Lung (tissue), 11 donors: ENCODE measurements at regions not wholly inside any gene's neighbourhood (a gene's known extent, or its start where the extent isn't known, plus 50 kb on each side); places are given as distances from the start of the nearest gene placed in this dataset.
"Not testable (repeated sequence)": the region's sequence is repeated elsewhere in the genome, so short reads cannot be mapped to it uniquely, and the experiment has no call there.

ENCODE experiments used
- ATAC-seq: fragments of 200-7000 bp; cut with Tn5 transposase; one replicate; pipeline ENCODE4 v1.9.1; 2020; ENCODE audit warnings: moderate number of reproducible peaks; ENCODE audit not compliant: insufficient read depth, low FRiP score
- DNase-seq, 3 donors: peaks; one replicate each; pipeline ENCODE4 v3.0.0-alpha.2; 2013 to 2017
- H3K27ac ChIP-seq, 2 donors: one replicate each; pipeline ENCODE4 v1.5.1; 2013; ENCODE audit warnings: mild to moderate bottlenecking in 2 of 2, moderate library complexity in 2 of 2, control low read depth in 1 of 2, inconsistent platforms in 1 of 2, low read depth in 1 of 2, low read length in 1 of 2
- H3K27me3 ChIP-seq, 3 donors: one replicate each; pipeline ENCODE4 v1.5.1; 2013; ENCODE audit warnings: low read length in 2 of 3; ENCODE audit not compliant: control insufficient read depth in 3 of 3, insufficient read depth in 3 of 3
- H3K36me3 ChIP-seq, 4 donors: one replicate each; pipeline ENCODE4 v1.5.1; 2013; ENCODE audit warnings: low read length in 4 of 4, mild to moderate bottlenecking in 1 of 4, moderate library complexity in 1 of 4; ENCODE audit not compliant: control insufficient read depth in 4 of 4, insufficient read depth in 4 of 4
- H3K4me1 ChIP-seq, 5 donors: one replicate each; pipeline ENCODE4 v1.5.1; 2013; ENCODE audit warnings: low read length in 5 of 5, mild to moderate bottlenecking in 2 of 5, moderate library complexity in 1 of 5; ENCODE audit not compliant: control insufficient read depth in 5 of 5, insufficient read depth in 5 of 5
- H3K4me3 ChIP-seq: one replicate; pipeline ENCODE4 v1.5.1; 2013; ENCODE audit warnings: mild to moderate bottlenecking, control low read depth, moderate library complexity
- H3K9ac ChIP-seq, 2 donors: one replicate each; pipeline ENCODE4 v1.5.1; 2013; ENCODE audit warnings: low read length in 2 of 2, control low read depth in 1 of 2; ENCODE audit not compliant: insufficient read depth in 1 of 2
- H3K9me3 ChIP-seq, 4 donors: one replicate each; pipeline ENCODE4 v1.5.1; 2013; ENCODE audit warnings: low read length in 3 of 4, mild to moderate bottlenecking in 1 of 4, moderate library complexity in 1 of 4; ENCODE audit not compliant: control insufficient read depth in 4 of 4, insufficient read depth in 3 of 4
- WGBS, 2 donors: extraction: QIAGEN DNeasy Blood & Tissue Kit; methylation state at CpG; one replicate each; pipeline ENCODE4 v1.1.7; 2013; 5-methylcytosine and 5-hydroxymethylcytosine counted together
- TF ChIP-seq, protein P1 (sequence below): IDR thresholded peaks from 2 replicates; pipeline ENCODE4 v1.5.1; 2012; ENCODE audit warnings: mild to moderate bottlenecking; ENCODE audit errors: control extremely low read depth, extremely low read depth
- donor health status: control.
- donor health status: control.
- donor health status: Bipolar disorder and iron deficiency.
- donor health status: healthy.
- donor health status: DM: yes; HTN: yes; CAD: no.

- H3K4me1 ChIP-seq = no peaks in the 10 kb centered on the region
- no peaks in the 10 kb centered on the region for H3K9me3 ChIP-seq
- H3K27ac ChIP-seq = no peak overlapping the region
- no peak overlapping the region for H3K9ac ChIP-seq
- H3K36me3 ChIP-seq = no peaks in the 10 kb centered on the region
- ATAC-seq (no peak), DNase-seq (peak in 2 of 3 donors; percentile 30 to 34)
- 54 to 71% methylated on average over 8 of the region's 8 CpGs for WGBS, 2 donors
- no peak overlapping the region for H3K4me3 ChIP-seq
- TF ChIP-seq, protein P1, sequence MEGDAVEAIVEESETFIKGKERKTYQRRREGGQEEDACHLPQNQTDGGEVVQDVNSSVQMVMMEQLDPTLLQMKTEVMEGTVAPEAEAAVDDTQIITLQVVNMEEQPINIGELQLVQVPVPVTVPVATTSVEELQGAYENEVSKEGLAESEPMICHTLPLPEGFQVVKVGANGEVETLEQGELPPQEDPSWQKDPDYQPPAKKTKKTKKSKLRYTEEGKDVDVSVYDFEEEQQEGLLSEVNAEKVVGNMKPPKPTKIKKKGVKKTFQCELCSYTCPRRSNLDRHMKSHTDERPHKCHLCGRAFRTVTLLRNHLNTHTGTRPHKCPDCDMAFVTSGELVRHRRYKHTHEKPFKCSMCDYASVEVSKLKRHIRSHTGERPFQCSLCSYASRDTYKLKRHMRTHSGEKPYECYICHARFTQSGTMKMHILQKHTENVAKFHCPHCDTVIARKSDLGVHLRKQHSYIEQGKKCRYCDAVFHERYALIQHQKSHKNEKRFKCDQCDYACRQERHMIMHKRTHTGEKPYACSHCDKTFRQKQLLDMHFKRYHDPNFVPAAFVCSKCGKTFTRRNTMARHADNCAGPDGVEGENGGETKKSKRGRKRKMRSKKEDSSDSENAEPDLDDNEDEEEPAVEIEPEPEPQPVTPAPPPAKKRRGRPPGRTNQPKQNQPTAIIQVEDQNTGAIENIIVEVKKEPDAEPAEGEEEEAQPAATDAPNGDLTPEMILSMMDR = no peak
- H3K27me3 ChIP-seq = no peaks in the 10 kb centered on the region
Measured at GRCh38 chr3:155995525-155996370, 124.6 kb upstream of the KCNAB1 start.

DNA sequence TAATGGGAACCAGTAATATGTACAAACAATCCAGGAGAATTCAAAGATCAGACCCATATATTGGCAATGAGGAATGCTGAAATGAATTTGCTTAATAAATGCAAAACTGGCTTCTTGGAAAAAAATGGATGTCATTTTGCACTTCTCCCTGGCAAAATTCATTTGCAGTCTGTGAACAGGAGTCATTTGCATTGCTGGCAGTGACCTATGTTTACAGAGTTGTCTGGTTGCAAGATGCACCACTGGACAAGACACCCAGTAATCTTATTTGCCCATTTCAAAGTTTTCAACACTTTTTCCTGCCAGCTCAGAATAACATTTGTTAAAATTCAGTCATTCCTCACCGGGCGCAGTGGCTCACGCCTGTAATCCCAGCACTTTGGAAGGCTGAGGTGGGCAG, 123.5 kb upstream of the KCNAB1 start:
- DNase-seq (no peak), ATAC-seq (no peak)
- no peaks in the 10 kb centered on the region for H3K9me3 ChIP-seq
- no peak overlapping the region for H3K27ac ChIP-seq
- TF ChIP-seq, protein P1 = no peak
- WGBS, 2 donors = 79 to 96% methylated on average over 3 of the region's 3 CpGs
- no peaks in the 10 kb centered on the region for H3K4me1 ChIP-seq
- no peak overlapping the region for H3K4me3 ChIP-seq
- no peaks in the 10 kb centered on the region for H3K36me3 ChIP-seq
- H3K9ac ChIP-seq = no peak overlapping the region
- no peaks in the 10 kb centered on the region for H3K27me3 ChIP-seq

GRCh38 chr3:155998173-155998572, 122.2 kb upstream of the KCNAB1 start:
- H3K36me3 ChIP-seq, H3K27ac ChIP-seq, DNase-seq, H3K4me1 ChIP-seq, H3K4me3 ChIP-seq, H3K9ac ChIP-seq, ATAC-seq, H3K9me3 ChIP-seq, H3K27me3 ChIP-seq: not testable (repeated sequence)
- whole genome bisulfite sequencing, 2 donors = 88 to 98% methylated on average over 3 of the region's 3 CpGs

GRCh38 chr3:156005736-156006135, 114.6 kb upstream of the KCNAB1 start:
- TF ChIP-seq, protein P1 = no peak
- no peak overlapping the region for H3K4me3 ChIP-seq
- H3K9me3 ChIP-seq = no peaks in the 10 kb centered on the region
- H3K9ac ChIP-seq = no peak overlapping the region
- WGBS, 2 donors = 47 to 55% methylated on average over 3 of the region's 3 CpGs
- no peak for DNase-seq
- H3K27ac ChIP-seq = no peak overlapping the region
- no peaks in the 10 kb centered on the region for H3K36me3 ChIP-seq
- no peaks in the 10 kb centered on the region for H3K27me3 ChIP-seq
- ATAC-seq = no peak
- no peaks in the 10 kb centered on the region for H3K4me1 ChIP-seq
